HL-60 (cell line): ENCODE measurements at regions not wholly inside any gene's neighbourhood (a gene's known extent, or its start where the extent isn't known, plus 50 kb on each side); places are given as distances from the start of the nearest gene placed in this dataset.

ENCODE experiments used
- DNase-seq, 2 experiments: peaks; one replicate each; pipeline ENCODE4 v3.0.0-alpha.2; 2010 to 2020; ENCODE audit warnings: low read depth in 1 of 2, low spot score in 1 of 2
- H3K27ac ChIP-seq: fragments of 250-450 bp; sonication (Bioruptor Pico); replicated peaks from 2 replicates; pipeline ENCODE4 v1.5.1; 2020; ENCODE audit warnings: mild to moderate bottlenecking, moderate library complexity
- H3K27me3 ChIP-seq: fragments of 250-450 bp; sonication (Bioruptor Pico); 2 replicates; pipeline ENCODE4 v1.5.1; 2021; ENCODE audit warnings: mild to moderate bottlenecking, moderate library complexity; ENCODE audit not compliant: insufficient read depth, poor library complexity, severe bottlenecking
- H3K4me3 ChIP-seq: replicated peaks from 2 replicates; pipeline ENCODE4 v1.5.1; 2011; ENCODE audit warnings: mild to moderate bottlenecking, control low read depth, low read length; ENCODE audit not compliant: insufficient read depth
- CTCF ChIP-seq: IDR thresholded peaks from one replicate; pipeline ENCODE4 v1.5.1; 2011; ENCODE audit warnings: low read length, control low read depth, inconsistent platforms; ENCODE audit not compliant: insufficient read depth
- GABPA ChIP-seq: IDR thresholded peaks from 2 replicates; pipeline ENCODE4 v1.6.1; 2012; ENCODE audit warnings: low read depth
- POLR2AphosphoS5 ChIP-seq: IDR thresholded peaks from 2 replicates; pipeline ENCODE4 v1.6.1; 2012; ENCODE audit warnings: low read depth
- REST ChIP-seq: IDR thresholded peaks from 2 replicates; pipeline ENCODE4 v1.6.1; 2012; ENCODE audit warnings: low read depth; ENCODE audit not compliant: insufficient replicate concordance
- SPI1 ChIP-seq: IDR thresholded peaks from 2 replicates; pipeline ENCODE4 v1.6.1; 2012; ENCODE audit warnings: low read depth, mild to moderate bottlenecking, borderline replicate concordance

- Histone ChIP-seq H3K27me3 (peaks cover 3% of the 10 kb centered on the region), H3K4me3 (no peak overlapping the region), H3K27ac (no peak overlapping the region)
- TF ChIP-seq REST: no peak
- TF ChIP-seq SPI1: peak; percentile 39; the same call in 1 of the 2 replicates
- peak; percentile 40 for TF ChIP-seq CTCF
- TF ChIP-seq POLR2AphosphoS5: no peak
- TF ChIP-seq GABPA: no peak
- peak; percentile 21 to 60 for DNase-seq
These were observed 182.0 kb upstream of the SERP2 start for GRCh38 chr13:44191504-44192171.

- no peak overlapping the region for H3K27ac ChIP-seq
- DNase-seq: no peak
- peaks cover 3% of the 10 kb centered on the region for H3K27me3 ChIP-seq
- H3K4me3 ChIP-seq: no peak overlapping the region
- no peak for TF ChIP-seq SPI1
- no peak for TF ChIP-seq GABPA
- TF ChIP-seq CTCF: no peak
- TF ChIP-seq POLR2AphosphoS5: no peak
- TF ChIP-seq REST: no peak
These were observed 179.9 kb upstream of the SERP2 start for GRCh38 chr13:44193731-44194130.

GRCh38 chr13:44195245-44195644, 178.4 kb upstream of the SERP2 start:
- TF ChIP-seq GABPA: no peak
- no peak for TF ChIP-seq SPI1
- TF ChIP-seq REST: no peak
- no peak for TF ChIP-seq CTCF
- no peak for TF ChIP-seq POLR2AphosphoS5
- DNase-seq: no peak

More at GRCh38 chr13:44195245-44195644, 178.4 kb upstream of the SERP2 start:
- Histone ChIP-seq H3K4me3 (no peak overlapping the region), H3K27me3 (peaks cover 3% of the 10 kb centered on the region), H3K27ac (no peak overlapping the region)
